ENCODE measurements at regions not wholly inside any gene's neighbourhood (a gene's known extent, or its start where the extent isn't known, plus 50 kb on each side); places are given as distances from the start of the nearest gene placed in this dataset.

DNA sequence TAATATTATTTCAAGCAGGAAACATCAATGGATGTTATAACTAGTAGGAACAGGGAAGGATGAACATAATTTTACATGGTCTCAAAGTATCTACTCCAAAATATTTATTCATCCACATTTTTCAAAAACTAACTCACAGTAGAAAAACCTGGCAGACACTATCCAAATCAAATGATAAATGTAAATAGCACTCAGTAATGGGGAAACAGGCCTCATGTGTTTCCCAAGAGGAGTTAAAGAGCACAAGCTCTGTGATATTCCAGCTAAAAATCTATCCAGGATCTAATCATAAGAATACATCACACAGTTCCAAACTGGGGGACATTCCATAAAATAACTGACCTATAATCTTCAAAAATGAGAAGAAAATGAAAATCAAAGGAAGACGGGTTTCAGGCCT, 443.1 kb downstream of the ZNF608 start:
- H3K36me3 ChIP-seq (ENCODE audit: control insufficient read depth in 2 of 4, insufficient read depth in 4 of 4, low read length in 3 of 4) = no peaks in the 10 kb centered on the region; a peak in 2 of 8 replicates
- no peak overlapping the region for H3K27ac ChIP-seq (ENCODE audit: low read depth, low read length)
- H3K23ac ChIP-seq (ENCODE audit: insufficient read length) = no peak overlapping the region
- H4K5ac ChIP-seq (ENCODE audit: insufficient read length, low read depth, low read length) = no peak overlapping the region
- WGBS, 2 experiments (ENCODE audit: extremely low coverage in 1 of 2, insufficient coverage in 1 of 2, insufficient read length in 1 of 2, insufficient replicate concordance in 2 of 2, low coverage in 1 of 2, low lambda C conversion rate in 2 of 2, missing lambda C conversion rate in 1 of 2) = 89% methylated on average over 1 of the region's 1 CpG; no CpG with 5 or more reads in 1 of the 2 experiments
- no peak overlapping the region for H4K8ac ChIP-seq (ENCODE audit: extremely low read depth, insufficient read depth, low read length)
- H3K14ac ChIP-seq (ENCODE audit: insufficient read length) = no peak overlapping the region
- no peaks in the 10 kb centered on the region for H4K20me1 ChIP-seq (replicated peaks in 1 of 2; ENCODE audit: control insufficient read depth in 1 of 2, insufficient read depth in 2 of 2, low read length in 2 of 2)
- no peak overlapping the region for H3K18ac ChIP-seq (ENCODE audit: extremely low read depth, low read length)
- H3K9me3 ChIP-seq (ENCODE audit: insufficient read depth in 2 of 2, low read depth in 1 of 2, low read length in 1 of 2) = peaks cover 10 to 11% of the 10 kb centered on the region in 2 experiments
- FAIRE-seq = no peak
- no peak overlapping the region for H2BK5ac ChIP-seq (ENCODE audit: low read depth, low read length)
- no peak overlapping the region for H3K4me2 ChIP-seq (ENCODE audit: insufficient read depth in 1 of 2, low read depth in 2 of 2, low read length in 2 of 2)
- no peak overlapping the region for H3K9ac ChIP-seq (replicated peaks in 1 of 4; ENCODE audit: extremely low read depth in 1 of 4, low read depth in 3 of 4, low read length in 3 of 4)
- ChIA-PET CTCF (ENCODE audit: partially characterized antibody) (interaction anchor here (1.6 kb wide), 1 partner anchor 14 kb away, joined by 8 read pairs; no protein-coding TSS in a partner anchor), POLR2A (ENCODE audit: partially characterized antibody) (no interaction called here)
- H3K79me1 ChIP-seq (ENCODE audit: low read depth, low read length) = no peaks in the 10 kb centered on the region
- H2AFZ ChIP-seq (ENCODE audit: low read length) = no peak overlapping the region
- H2BK15ac ChIP-seq (ENCODE audit: low read length) = no peak overlapping the region
- no peak overlapping the region for H2BK12ac ChIP-seq (ENCODE audit: low read depth, low read length)
- H4K91ac ChIP-seq (replicated peaks; ENCODE audit: insufficient read length, low read length) = no peak overlapping the region
- no peak for DNase-seq (ENCODE audit: low read depth in 1 of 2, low spot score in 2 of 2)
- no peak overlapping the region for H3K56ac ChIP-seq (replicated peaks; ENCODE audit: insufficient read length, low read depth, low read length)
- H3K4me3 ChIP-seq (ENCODE audit: extremely low read depth in 1 of 4, insufficient read depth in 2 of 4, low read depth in 3 of 4, low read length in 4 of 4) = no peak overlapping the region
- no peak overlapping the region for H2BK20ac ChIP-seq (ENCODE audit: low read length)
- no peaks in the 10 kb centered on the region; the same call in 1 of the 2 replicates for H3K23me2 ChIP-seq (ENCODE audit: low read depth, low read length)
- H2AK5ac ChIP-seq (ENCODE audit: low read depth, low read length) = no peak overlapping the region
- no peak overlapping the region for H3K4ac ChIP-seq (replicated peaks; ENCODE audit: insufficient read length, low read depth, low read length)
- 0 out of 7 replicates have a peak, but pooled peaks cover 0 to 2% (median 0%) of the 10 kb centered on the region in 4 experiments for H3K4me1 ChIP-seq (replicated peaks in 1 of 4; ENCODE audit: control insufficient read depth in 3 of 4, insufficient read depth in 4 of 4, low read length in 3 of 4)
- no peaks in the 10 kb centered on the region for H3K27me3 ChIP-seq (replicated peaks in 1 of 4; ENCODE audit: control insufficient read depth in 3 of 4, extremely low read depth in 1 of 4, insufficient read depth in 3 of 4, low read length in 3 of 4)
- no peak overlapping the region for H2BK120ac ChIP-seq (replicated peaks; ENCODE audit: low read depth, low read length)
- no peaks in the 10 kb centered on the region for H3K79me2 ChIP-seq (ENCODE audit: control insufficient read depth in 1 of 2, insufficient read depth in 2 of 2, low read length in 2 of 2)
- TF ChIP-seq POU5F1 (IDR thresholded peaks at IDR 0.05; ENCODE audit: low read depth, low read length) (no peak), EZH2 (IDR thresholded peaks at IDR 0.05; ENCODE audit: low read depth, low read length, severe bottlenecking) (no peak), SIN3A (conservative IDR thresholded peaks at IDR 0.05 in 1 of 2, IDR thresholded peaks at IDR 0.05 in 1 of 2; ENCODE audit: low read depth in 1 of 2, low read length in 2 of 2) (no peak), BACH1 (IDR thresholded peaks at IDR 0.05; ENCODE audit: low read length) (no peak), TCF12 (IDR thresholded peaks at IDR 0.05; ENCODE audit: low read depth, low read length) (no peak), NANOG (IDR thresholded peaks at IDR 0.05; ENCODE audit: insufficient read depth, low read depth, low read length, poor library complexity, severe bottlenecking) (no peak), RNF2 (IDR thresholded peaks at IDR 0.05; ENCODE audit: borderline replicate concordance, low read depth, low read length, missing control alignments, poor library complexity, severe bottlenecking) (no peak), CEBPB (IDR thresholded peaks at IDR 0.05; ENCODE audit: low read depth, low read length) (no peak), RAD21 (IDR thresholded peaks at IDR 0.05 in 1 of 2, conservative IDR thresholded peaks at IDR 0.05 in 1 of 2; ENCODE audit: low read depth in 2 of 2, low read length in 2 of 2) (no peak), SP1 (IDR thresholded peaks at IDR 0.05; ENCODE audit: low read depth, low read length) (no peak), JUND (IDR thresholded peaks at IDR 0.05; ENCODE audit: low read length) (no peak), FOSL1 (IDR thresholded peaks at IDR 0.05; ENCODE audit: insufficient read depth, low read depth, low read length) (no peak), RFX5 (IDR thresholded peaks at IDR 0.05; ENCODE audit: borderline replicate concordance, low read depth, low read length) (no peak), SRF (IDR thresholded peaks at IDR 0.05; ENCODE audit: low read depth, low read length) (no peak), TBP (IDR thresholded peaks at IDR 0.05; ENCODE audit: low read depth, low read length) (no peak)

Data from H1 (cell line).